Pancreas (tissue), 10 donors: ENCODE measurements at regions not wholly inside any gene's neighbourhood (a gene's known extent, or its start where the extent isn't known, plus 50 kb on each side); places are given as distances from the start of the nearest gene placed in this dataset.

Source experiments
- ATAC-seq, 4 donors: fragments of 200-7000 bp; cut with Tn5 transposase; one replicate each; pipeline versions ENCODE4 v1.8.0 to v1.9.1; 2020; ENCODE audit warnings: mild to moderate bottlenecking in 4 of 4, moderate library complexity in 4 of 4
- DNase-seq, 6 donors: peaks; one replicate each; pipeline ENCODE4 v3.0.0-alpha.2; 2020
- FAIRE-seq: peaks from 2 replicates; lab custom pipeline; 2012; peaks lifted over from hg19 to GRCh38; lab: Jason Lieb, UNC
- H3K27ac ChIP-seq, 4 donors: fragments of 200-600 bp; sonication (generic); 1 replicate in 3 of 4; 2 replicates in 1 of 4; pipeline versions ENCODE4 v1.5.0 to v1.8.0; 2020
- H3K27me3 ChIP-seq, 4 donors: fragments of 200-600 bp; one replicate each; pipeline ENCODE4 v1.8.0; 2021
- H3K36me3 ChIP-seq, 3 donors: fragments of 200-600 bp; sonication (generic) in 1 of 3; one replicate each; pipeline versions ENCODE4 v1.5.0 to v1.8.0; 2020 to 2021
- H3K4me1 ChIP-seq, 3 donors: fragments of 200-600 bp; one replicate each; pipeline ENCODE4 v1.8.0; 2021
- H3K4me3 ChIP-seq, 4 donors: fragments of 200-600 bp; sonication (generic) in 2 of 4; one replicate each; pipeline versions ENCODE4 v1.5.0 to v1.8.0; 2020 to 2021
- H3K9me3 ChIP-seq, 4 donors: fragments of 200-600 bp; one replicate each; pipeline ENCODE4 v1.8.0; 2021
- CTCF ChIP-seq, 4 donors: fragments of 200-600 bp; sonication (generic) in 3 of 4; IDR thresholded peaks; one replicate each; pipeline versions ENCODE4 v1.5.0 to v1.8.0; 2021; ENCODE audit warnings: antibody characterized with exemption in 4 of 4
- WGBS, 2 donors: extraction: QIAGEN DNeasy Blood & Tissue Kit; methylation state at CpG; one replicate each; pipeline ENCODE4 v1.1.7; 2013; 5-methylcytosine and 5-hydroxymethylcytosine counted together
- intact Hi-C, 3 donors: fragments of 100-400 bp; cut with DNase I; formaldehyde crosslinking; loops; one replicate each; pipeline versions ENCODE4 v1.11.1 to v1.14.2; 2022
- donor health status: healthy with polysubstance abuse.
- donor health status: DM: no; HTN: no; CAD: no; lungs with moderate emphysema.
- donor health status: DM: no; HTN: no; CAD: no.
- donor health status: control.
- donor health status: control.
- donor health status: Bipolar disorder and iron deficiency.
- donor health status: DM: yes; HTN: yes; CAD: no.
- donor health status: DM: no; HTN: no; CAD: no.
- donor health status: DM: no; HTN: no; CAD: no.
- donor health status: DM: yes; HTN: yes; CAD: no.

- Histone ChIP-seq H3K4me3 (no peak overlapping the region), H3K36me3 (no peaks in the 10 kb centered on the region), H3K27me3 (no peaks in the 10 kb centered on the region), H3K4me1 (no peaks in the 10 kb centered on the region), H3K9me3 (no peaks in the 10 kb centered on the region), H3K27ac (no peak overlapping the region)
- DNase-seq, result no peak
- 77 to 96% methylated on average over 2 of the region's 2 CpGs for WGBS, 2 donors
- ATAC-seq, result no peak
- intact Hi-C loops, result no loop called here
- TF ChIP-seq CTCF (IDR thresholded peaks at IDR 0.05), result no peak
- FAIRE-seq, result no peak
Observed at GRCh38 chr4:31783311-31783710, 1063.1 kb downstream of the PCDH7 start.

GRCh38 chr4:31784558-31784957 lies 1064.4 kb downstream of the PCDH7 start:
- no peak for ATAC-seq
- FAIRE-seq, result no peak
- no peak for TF ChIP-seq CTCF (IDR thresholded peaks at IDR 0.05)

GRCh38 chr4:31787701-31788100 lies 1067.5 kb downstream of the PCDH7 start:
- Histone ChIP-seq H3K4me3 (no peak overlapping the region), H3K36me3 (no peaks in the 10 kb centered on the region), H3K4me1 (no peaks in the 10 kb centered on the region), H3K27me3 (no peaks in the 10 kb centered on the region), H3K9me3 (no peaks in the 10 kb centered on the region), H3K27ac (no peak overlapping the region)
- no peak for FAIRE-seq
- no peak for DNase-seq
- TF ChIP-seq CTCF (IDR thresholded peaks at IDR 0.05), result no peak
- ATAC-seq, result no peak
- 40 to 67% methylated on average over 1 of the region's 1 CpG for WGBS, 2 donors
- intact Hi-C loops, result no loop called here

More at GRCh38 chr4:31784558-31784957, 1064.4 kb downstream of the PCDH7 start:
- 28 to 32% methylated on average over 2 of the region's 2 CpGs for WGBS, 2 donors
- no peak overlapping the region for H3K27ac ChIP-seq
- intact Hi-C loops, result no loop called here
- H3K4me3 ChIP-seq, result no peak overlapping the region
- no peaks in the 10 kb centered on the region for H3K36me3 ChIP-seq
- H3K9me3 ChIP-seq, result no peaks in the 10 kb centered on the region
- DNase-seq, result no peak
- no peaks in the 10 kb centered on the region for H3K4me1 ChIP-seq
- no peaks in the 10 kb centered on the region for H3K27me3 ChIP-seq

- FAIRE-seq, result no peak
- WGBS, 2 donors, result 16 to 27% methylated on average over 2 of the region's 2 CpGs
Observed at GRCh38 chr4:31788676-31789075, 1068.5 kb downstream of the PCDH7 start.

More at GRCh38 chr4:31788676-31789075, 1068.5 kb downstream of the PCDH7 start:
- Histone ChIP-seq H3K4me1 (no peaks in the 10 kb centered on the region), H3K27me3 (no peaks in the 10 kb centered on the region), H3K36me3 (no peaks in the 10 kb centered on the region), H3K27ac (no peak overlapping the region), H3K4me3 (no peak overlapping the region), H3K9me3 (no peaks in the 10 kb centered on the region)
- intact Hi-C loops, result no loop called here
- ATAC-seq, result no peak
- TF ChIP-seq CTCF (IDR thresholded peaks at IDR 0.05), result no peak
- DNase-seq, result no peak
